Endothelial cell of umbilical vein (primary cell): ENCODE measurements at regions not wholly inside any gene's neighbourhood (a gene's known extent, or its start where the extent isn't known, plus 50 kb on each side); places are given as distances from the start of the nearest gene placed in this dataset.

Source experiments
- BruUV-seq: library from RNA; stranded (reverse); fragments of 400-500 nt; replicated peaks from 2 replicates; lab custom pipeline; 2021; lab: Mats Ljungman, UMichigan
- CTCF ChIA-PET: fragments of 300-600, 350-600 bp; sonication (Branson Sonifier 250); formaldehyde crosslinking; loops from one replicate; lab custom pipeline; 2021; ENCODE audit warnings: antibody characterized with exemption, inconsistent platforms; lab: Charles Lee
- POLR2A ChIA-PET: fragments of 300-600, 350-600 bp; sonication (Branson Sonifier 250); formaldehyde crosslinking; loops from one replicate; lab custom pipeline; 2021; ENCODE audit warnings: antibody characterized with exemption, inconsistent platforms; lab: Charles Lee
- DNase-seq: peaks from one replicate; pipeline ENCODE4 v3.0.0-alpha.2; 2011; ENCODE audit warnings: low read depth, low spot score
- FAIRE-seq: peaks from 2 replicates; lab custom pipeline; 2011; peaks lifted over from hg19 to GRCh38; lab: Jason Lieb, UNC
- H2AFZ ChIP-seq: 2 replicates; pipeline ENCODE4 v1.6.0; 2012; ENCODE audit warnings: low read depth, low read length, control low read depth, inconsistent platforms
- H3K27ac ChIP-seq: 2 replicates; pipeline ENCODE4 v1.5.1; 2011; ENCODE audit warnings: low read depth, mild to moderate bottlenecking, control low read depth, low read length, moderate library complexity; ENCODE audit not compliant: insufficient read depth
- H3K27me3 ChIP-seq, 2 experiments: 2 replicates each; pipeline versions ENCODE4 v1.6.0 to v1.6.1; 2011; ENCODE audit warnings: low read length in 2 of 2, mixed read lengths in 1 of 2; ENCODE audit not compliant: control insufficient read depth in 2 of 2, insufficient read depth in 2 of 2
- H3K36me3 ChIP-seq, 2 experiments: 2 replicates in 1 of 2; 3 replicates in 1 of 2; pipeline ENCODE4 v1.5.1; 2011; ENCODE audit warnings: low read length in 2 of 2, mild to moderate bottlenecking in 1 of 2, moderate library complexity in 1 of 2; ENCODE audit not compliant: control insufficient read depth in 2 of 2, insufficient read depth in 2 of 2; ENCODE audit errors: extremely low read depth in 1 of 2
- H3K4me1 ChIP-seq: 3 replicates; pipeline ENCODE4 v1.5.1; 2011; ENCODE audit warnings: mild to moderate bottlenecking, low read length; ENCODE audit not compliant: control insufficient read depth, insufficient read depth; ENCODE audit errors: extremely low read depth
- H3K4me2 ChIP-seq: 2 replicates; pipeline ENCODE4 v1.6.1; 2011; ENCODE audit warnings: low read length, control low read depth, mixed read lengths; ENCODE audit not compliant: insufficient read depth
- H3K4me3 ChIP-seq, 3 experiments: fragments of 200-600 bp in 1 of 3; sonication (generic), shearing (Covaris generic) in 1 of 3; replicated peaks in 1 of 3; 2 replicates each; pipeline ENCODE4 v1.5.1; 2011 to 2016; ENCODE audit warnings: control low read depth in 3 of 3, low read length in 3 of 3, mild to moderate bottlenecking in 2 of 3, inconsistent platforms in 1 of 3, low read depth in 1 of 3, moderate library complexity in 1 of 3; ENCODE audit not compliant: insufficient read depth in 1 of 3
- H3K79me2 ChIP-seq: 2 replicates; pipeline ENCODE4 v1.6.0; 2012; ENCODE audit warnings: low read length, inconsistent platforms; ENCODE audit not compliant: control insufficient read depth, insufficient read depth
- H3K9ac ChIP-seq: replicated peaks from 2 replicates; pipeline ENCODE3; 2011; ENCODE audit warnings: low read length, control low read depth; ENCODE audit not compliant: insufficient read depth; ENCODE audit errors: extremely low read depth
- H3K9me1 ChIP-seq: replicated peaks from 3 replicates; pipeline ENCODE4 v1.6.0; 2011; ENCODE audit warnings: mild to moderate bottlenecking, low read length; ENCODE audit not compliant: control insufficient read depth, insufficient read depth; ENCODE audit errors: extremely low read depth
- H3K9me3 ChIP-seq: replicated peaks from 2 replicates; pipeline ENCODE4 v1.5.1; 2012; ENCODE audit warnings: low read length, inconsistent platforms; ENCODE audit not compliant: control insufficient read depth, insufficient read depth
- H4K20me1 ChIP-seq: replicated peaks from 2 replicates; pipeline ENCODE3; 2011; ENCODE audit warnings: mild to moderate bottlenecking, low read length; ENCODE audit not compliant: control insufficient read depth, insufficient read depth; ENCODE audit errors: extremely low read depth
- CTCF ChIP-seq, 2 donors: IDR thresholded peaks; 1 replicate in 1 of 2; 2 replicates in 1 of 2; pipeline ENCODE4 v1.5.1; 2011; ENCODE audit warnings: low read length in 2 of 2, mild to moderate bottlenecking in 2 of 2, moderate library complexity in 2 of 2, control low read depth in 1 of 2, inconsistent platforms in 1 of 2, low read depth in 1 of 2; ENCODE audit not compliant: insufficient read depth in 1 of 2; ENCODE audit errors: extremely low read depth in 1 of 2
- EZH2 ChIP-seq: IDR thresholded peaks from 2 replicates; pipeline ENCODE4 v1.6.1; 2012; ENCODE audit warnings: borderline replicate concordance, low read depth, mild to moderate bottlenecking, moderate library complexity, low read length, inconsistent platforms; ENCODE audit not compliant: severe bottlenecking
- FOS ChIP-seq: IDR thresholded peaks from 2 replicates; pipeline ENCODE4 v1.6.1; 2011; ENCODE audit warnings: mild to moderate bottlenecking, low read length, moderate library complexity, borderline replicate concordance; ENCODE audit not compliant: insufficient read depth
- GATA2 ChIP-seq: IDR thresholded peaks from 2 replicates; pipeline ENCODE4 v1.7.0; 2011; ENCODE audit warnings: low read depth, mild to moderate bottlenecking, moderate library complexity, mixed read lengths, low read length; ENCODE audit not compliant: insufficient read length, insufficient read depth
- JUN ChIP-seq: IDR thresholded peaks from 2 replicates; pipeline ENCODE4 v1.6.1; 2011; ENCODE audit warnings: borderline replicate concordance, low read depth; ENCODE audit not compliant: insufficient read length, insufficient read depth
- MAX ChIP-seq: IDR thresholded peaks from 2 replicates; pipeline ENCODE4 v1.6.1; 2011; ENCODE audit not compliant: insufficient read depth, insufficient read length
- MYC ChIP-seq: IDR thresholded peaks from one replicate; pipeline ENCODE4 v1.6.1; 2011; ENCODE audit warnings: mild to moderate bottlenecking, low read depth, low read length
- POLR2A ChIP-seq: IDR thresholded peaks from 2 replicates; pipeline ENCODE4 v1.6.1; 2012; ENCODE audit warnings: low read depth, mild to moderate bottlenecking, control low read depth, low read length
- POLR2AphosphoS5 ChIP-seq: IDR thresholded peaks from 2 replicates; pipeline ENCODE4 v1.6.1; 2012; ENCODE audit warnings: low read depth, mild to moderate bottlenecking, control low read depth, low read length, moderate library complexity; ENCODE audit not compliant: insufficient read depth
- dilution Hi-C: fragments of 300-500 bp; cut with MboI; formaldehyde crosslinking; loops from one replicate; pipeline ENCODE4 v1.15.0; 2019; ENCODE audit warnings: low sequenced_read_pairs; ENCODE audit not compliant: extremely low pct_ligation_motif_present
- intact Hi-C: fragments of 100-400 bp; cut with micrococcal nuclease; formaldehyde crosslinking; loops from one replicate; pipeline ENCODE4 v1.10.0; 2022

- no TSS peak for BruUV-seq
- H3K4me2 ChIP-seq = no peak overlapping the region
- no peaks in the 10 kb centered on the region for H3K4me1 ChIP-seq
- dilution Hi-C loops = no loop called here
- intact Hi-C loops = no loop called here
- DNase-seq (no peak), FAIRE-seq (no peak)
- H3K27ac ChIP-seq = no peak overlapping the region
- no peaks in the 10 kb centered on the region for H3K9me3 ChIP-seq
- no peak overlapping the region for H3K4me3 ChIP-seq
- no peaks in the 10 kb centered on the region for H3K27me3 ChIP-seq
- no peaks in the 10 kb centered on the region for H3K36me3 ChIP-seq
- H4K20me1 ChIP-seq = no peaks in the 10 kb centered on the region
- H2AFZ ChIP-seq = no peak overlapping the region
- no peaks in the 10 kb centered on the region for H3K79me2 ChIP-seq
- ChIA-PET CTCF (no interaction called here), POLR2A (no interaction called here)
- H3K9ac ChIP-seq = no peak overlapping the region
- TF ChIP-seq POLR2AphosphoS5 = no peak
- no peak for TF ChIP-seq JUN
- TF ChIP-seq EZH2 = no peak
- TF ChIP-seq GATA2 = no peak
- no peak for TF ChIP-seq MYC
- TF ChIP-seq POLR2A = no peak
- TF ChIP-seq MAX = no peak
- no peak for TF ChIP-seq CTCF (IDR thresholded peaks at IDR 0.05; ENCODE audit: extremely low read depth in 1 of 2, insufficient read depth in 1 of 2, low read depth in 1 of 2, low read length in 2 of 2)
- no peak for TF ChIP-seq FOS
- no peaks in the 10 kb centered on the region for H3K9me1 ChIP-seq
These were observed 1600.0 kb upstream of the ACVR2A start for GRCh38 chr2:146244830-146245229.
